GM19467 (cell line): ENCODE measurements at regions not wholly inside any gene's neighbourhood (a gene's known extent, or its start where the extent isn't known, plus 50 kb on each side); places are given as distances from the start of the nearest gene placed in this dataset.

ENCODE experiments used
- ATAC-seq: cut with Tn5 transposase; IDR thresholded peaks from one replicate; pipeline ENCODE4 v1.9.1; 2021; ENCODE audit warnings: mild to moderate bottlenecking, moderate library complexity; ENCODE audit not compliant: unreplicated experiment

DNA sequence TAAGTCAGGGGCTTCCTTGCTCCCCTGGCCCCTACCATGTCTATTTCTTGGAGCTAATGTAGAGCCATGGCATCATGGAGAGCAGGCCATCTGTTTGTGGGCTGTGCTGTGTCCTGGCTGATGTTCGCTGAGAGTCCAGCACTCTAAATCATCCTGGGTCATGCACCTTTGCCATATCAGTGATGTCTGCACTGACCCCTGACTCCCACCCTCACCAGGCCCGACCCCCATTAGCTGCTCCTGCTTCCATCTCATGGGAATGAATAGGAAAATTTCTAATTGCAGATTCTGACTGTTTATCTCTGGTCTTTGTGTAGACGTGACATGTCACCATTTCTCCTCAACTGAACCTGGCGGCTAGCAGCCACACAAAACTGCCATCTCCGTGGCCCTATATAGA lies 236.9 kb downstream of the NSG2 start:
- no peak for ATAC-seq

DNA sequence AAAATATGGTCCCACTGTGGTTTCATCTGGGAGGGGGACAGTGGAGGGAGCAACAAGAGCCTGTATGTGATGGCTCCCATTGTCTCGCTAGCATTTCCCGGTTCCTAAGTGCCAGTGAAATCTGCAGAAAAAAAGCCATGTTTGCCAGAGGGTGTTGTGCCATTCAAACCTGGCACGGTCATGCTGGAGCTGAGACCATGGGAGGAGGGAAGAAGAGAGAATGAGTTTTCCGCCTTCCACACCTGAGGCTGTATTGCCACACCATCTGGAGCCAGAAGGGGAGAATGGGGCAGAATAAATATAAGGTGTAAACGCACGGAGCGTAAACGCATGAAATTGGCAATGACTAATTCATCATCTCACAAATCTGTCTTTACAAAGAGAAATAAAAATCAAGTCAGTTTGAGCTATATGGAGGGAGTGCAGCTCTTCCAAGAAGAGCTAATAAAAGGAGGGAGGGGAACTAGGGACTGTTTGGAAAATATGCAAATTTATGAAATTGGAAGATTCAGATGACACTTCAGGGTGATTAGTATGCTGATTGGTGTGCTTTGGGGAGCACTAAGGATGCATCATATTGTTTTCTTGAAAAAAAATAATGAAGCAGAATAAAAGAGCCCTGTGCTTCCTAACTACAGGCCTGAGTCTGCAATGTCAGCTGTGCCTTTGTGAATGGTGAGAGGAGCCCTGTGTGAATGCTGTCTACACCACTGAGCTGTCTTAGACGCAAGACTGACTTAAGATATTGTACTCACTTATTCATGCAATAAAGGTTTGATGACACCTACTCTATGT lies 237.9 kb downstream of the NSG2 start:
- ATAC-seq: no peak

DNA sequence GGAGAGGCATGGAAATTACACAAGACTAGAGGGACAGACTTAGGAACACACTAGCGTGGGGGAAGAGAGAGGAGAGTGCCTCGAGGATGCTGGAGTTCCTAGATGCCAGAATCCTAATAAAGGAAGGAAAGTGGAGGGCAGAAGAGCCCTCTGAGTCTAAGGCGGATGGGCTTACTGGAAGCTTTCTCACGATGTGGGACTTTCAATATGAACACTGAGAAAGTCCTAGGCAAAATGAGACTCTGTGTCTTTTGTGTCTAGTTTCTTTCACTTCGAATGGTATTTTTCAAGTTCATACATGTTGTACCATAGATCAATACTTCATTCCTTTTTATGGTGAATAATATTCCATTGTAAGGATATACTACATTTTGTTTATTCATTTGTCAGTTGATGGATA lies 239.4 kb downstream of the NSG2 start:
- ATAC-seq: no peak

DNA sequence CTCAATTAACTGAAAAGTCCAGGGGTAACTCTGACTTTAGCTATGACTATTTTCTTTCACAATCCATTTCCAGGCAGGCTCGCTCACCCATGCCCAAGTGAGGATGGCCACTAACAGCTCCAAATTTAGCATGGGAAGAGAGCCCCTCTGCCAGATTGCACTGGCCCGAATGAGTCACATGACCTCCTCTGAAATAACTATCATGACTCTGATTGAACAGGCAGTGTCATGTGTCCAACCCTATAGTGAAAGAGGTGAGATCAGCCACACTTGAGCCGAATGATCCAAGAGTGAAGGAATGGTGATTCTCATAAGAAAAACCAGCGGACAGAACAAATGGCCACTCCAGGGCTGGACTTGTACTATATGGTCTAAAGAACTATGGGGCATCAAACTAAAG lies 242.3 kb downstream of the NSG2 start:
- ATAC-seq: no peak

DNA sequence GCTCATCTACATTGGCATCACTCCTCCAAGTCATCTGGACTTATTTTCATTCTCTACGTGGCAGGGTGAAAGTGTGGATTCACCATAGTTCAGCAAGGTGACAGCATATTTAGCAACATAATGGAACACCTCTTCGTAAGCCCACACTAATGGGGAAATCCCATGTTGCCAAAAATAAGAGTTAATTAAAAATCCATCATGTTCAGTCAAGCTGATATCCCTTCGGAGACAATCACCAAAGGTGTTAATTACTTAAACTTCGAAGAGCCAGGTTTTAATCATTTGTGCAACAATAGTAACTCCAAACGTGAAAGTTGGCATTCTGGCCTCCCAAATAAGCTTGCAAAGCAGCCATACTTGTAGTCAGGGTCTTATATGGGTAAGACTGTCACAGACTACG lies 242.9 kb downstream of the NSG2 start:
- no peak for ATAC-seq

DNA sequence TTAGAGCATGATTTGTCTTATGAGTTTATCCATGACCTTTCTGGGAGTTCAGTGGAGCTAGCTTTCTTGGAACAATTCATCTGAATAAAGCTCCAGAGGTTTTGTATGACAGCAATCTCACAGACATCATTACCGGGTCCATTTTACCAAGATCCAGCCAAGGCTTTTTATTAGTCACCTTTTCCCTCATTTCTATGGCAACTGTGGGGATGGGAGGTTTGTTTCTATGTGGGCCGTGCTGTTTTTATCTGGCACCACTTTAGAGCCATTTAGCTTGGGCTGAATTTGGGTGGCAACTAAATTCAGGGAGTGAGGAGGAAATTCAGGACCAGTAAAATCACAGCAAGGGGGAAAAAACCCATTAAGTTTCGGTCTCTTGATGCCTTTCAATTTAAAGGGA lies 245.7 kb downstream of the NSG2 start:
- no peak for ATAC-seq

DNA sequence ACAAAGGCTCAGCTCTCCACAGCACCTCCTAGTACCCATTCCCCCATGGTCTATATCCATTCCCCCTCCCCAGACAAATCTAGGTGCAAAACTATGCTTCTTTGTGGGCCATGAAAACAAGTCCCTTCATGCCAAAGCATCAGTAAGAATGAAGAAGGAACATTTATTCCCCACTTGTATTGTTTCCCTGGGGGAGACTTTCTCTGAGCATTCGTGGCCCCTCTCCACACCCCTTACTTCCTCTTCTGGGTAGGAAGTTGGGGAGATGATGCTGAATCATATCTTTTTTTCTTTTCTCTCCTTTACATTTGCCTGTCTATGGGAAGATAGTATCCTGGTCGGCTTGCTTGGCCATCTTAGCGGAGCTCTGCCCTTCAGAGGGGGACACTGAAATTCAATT lies 246.8 kb downstream of the NSG2 start:
- no peak for ATAC-seq

DNA sequence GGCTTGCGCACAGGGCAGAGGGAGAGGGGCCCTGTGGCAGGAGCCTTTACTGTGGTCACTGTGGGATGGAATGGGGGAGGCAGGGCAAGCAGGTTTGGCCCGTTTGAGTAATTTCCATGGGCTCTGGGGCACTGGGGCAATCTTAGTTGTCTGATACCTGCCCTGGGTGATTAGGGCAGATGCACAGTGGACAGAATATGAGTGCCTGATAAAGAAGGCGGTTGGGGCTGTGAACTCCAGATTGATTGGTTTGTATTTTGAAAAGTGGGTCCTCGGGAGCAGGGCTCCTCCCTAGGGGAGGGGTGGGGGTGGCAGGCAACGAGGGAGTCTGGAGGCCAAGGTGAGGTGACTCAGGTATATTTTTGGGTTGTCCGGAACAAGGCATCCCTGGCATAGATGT lies 247.5 kb downstream of the NSG2 start:
- ATAC-seq: no peak

DNA sequence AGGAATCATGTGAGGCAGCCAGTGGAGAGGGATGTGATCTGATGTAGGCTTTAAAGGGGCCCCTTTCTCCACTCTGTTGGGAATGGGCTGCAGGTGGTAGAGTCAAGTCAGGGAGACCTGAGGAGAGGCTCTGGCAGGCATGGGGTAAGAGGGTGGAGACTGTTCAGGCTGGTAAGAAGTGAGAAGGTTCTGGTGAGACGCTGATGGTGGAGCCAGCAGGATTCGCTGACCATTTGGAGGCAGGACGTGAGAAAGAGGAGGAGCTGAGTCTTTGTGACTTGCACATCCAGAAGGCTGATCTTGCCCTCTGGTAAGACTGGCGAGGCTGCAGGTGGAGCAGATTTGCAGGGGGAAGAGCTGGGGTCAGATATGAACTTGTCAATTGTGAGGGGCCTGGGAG lies 248.0 kb downstream of the NSG2 start:
- ATAC-seq: no peak

DNA sequence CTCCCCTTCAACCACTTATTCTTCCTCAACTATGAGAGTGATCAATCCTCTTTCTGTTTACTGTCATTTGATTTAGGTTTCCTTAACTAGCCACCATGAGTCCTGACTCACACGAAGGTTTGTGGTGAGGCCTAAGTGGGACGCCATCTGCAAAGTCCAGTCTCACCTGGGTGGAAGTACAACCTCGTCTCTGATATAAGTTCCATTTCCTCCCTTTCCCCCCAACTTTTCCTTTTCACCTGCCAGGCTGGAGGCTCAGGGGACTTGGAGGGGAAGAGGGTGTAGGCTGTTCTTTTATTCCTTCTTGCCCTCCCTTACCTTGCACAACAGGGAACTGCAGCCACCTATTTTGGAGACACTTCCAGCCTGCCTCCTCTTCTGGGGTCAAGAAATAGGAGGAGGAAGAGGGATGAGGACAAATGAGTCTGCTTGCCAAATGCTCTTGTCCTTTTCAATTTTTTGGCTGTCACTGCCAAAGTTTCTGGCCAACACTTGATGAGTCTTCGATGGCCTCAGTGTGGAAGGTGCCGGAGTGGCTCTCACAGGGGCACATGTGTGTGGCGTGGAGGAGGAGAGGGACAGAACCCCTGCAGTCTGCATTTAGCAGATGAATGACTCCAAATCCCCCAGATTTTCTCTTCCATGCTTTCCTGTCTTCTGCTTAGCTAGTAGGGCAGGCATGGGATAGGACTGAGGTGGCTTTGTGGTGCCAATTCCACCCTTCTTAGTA lies 249.6 kb downstream of the NSG2 start:
- no peak for ATAC-seq

DNA sequence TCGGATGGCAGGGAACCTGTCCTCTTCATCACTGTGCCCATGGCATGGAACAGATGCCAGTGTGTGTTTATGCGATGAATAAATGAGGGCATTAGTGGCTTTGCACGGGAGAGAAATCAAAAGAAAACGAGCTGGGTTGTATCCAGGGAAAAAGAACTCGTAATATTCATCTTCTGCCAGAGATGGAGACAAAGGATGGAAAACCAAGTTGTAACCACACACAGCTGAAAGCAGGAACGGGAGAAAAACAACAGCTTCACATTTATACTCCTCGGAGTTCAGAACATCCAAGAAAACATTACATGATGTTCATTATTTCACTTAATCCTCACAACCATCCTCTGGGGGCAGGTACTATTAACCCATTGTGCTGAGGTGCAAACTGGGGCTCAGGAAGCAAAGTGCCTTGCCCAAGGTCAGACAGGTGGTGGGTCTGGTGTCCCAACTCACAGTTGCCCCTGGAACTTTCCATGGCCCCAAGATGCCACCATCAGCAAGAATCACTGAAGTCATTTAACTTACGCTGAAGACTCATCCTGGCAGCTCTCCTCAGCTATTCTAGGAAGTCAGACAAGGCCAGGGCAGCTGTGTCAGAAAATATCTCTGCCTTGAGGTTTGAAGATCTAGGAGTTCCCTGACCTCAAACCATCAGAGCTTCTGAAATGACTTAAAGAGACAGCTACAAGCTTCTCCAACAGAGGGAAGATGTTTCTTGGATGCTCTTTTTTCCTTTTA lies 250.4 kb downstream of the NSG2 start:
- no peak for ATAC-seq

DNA sequence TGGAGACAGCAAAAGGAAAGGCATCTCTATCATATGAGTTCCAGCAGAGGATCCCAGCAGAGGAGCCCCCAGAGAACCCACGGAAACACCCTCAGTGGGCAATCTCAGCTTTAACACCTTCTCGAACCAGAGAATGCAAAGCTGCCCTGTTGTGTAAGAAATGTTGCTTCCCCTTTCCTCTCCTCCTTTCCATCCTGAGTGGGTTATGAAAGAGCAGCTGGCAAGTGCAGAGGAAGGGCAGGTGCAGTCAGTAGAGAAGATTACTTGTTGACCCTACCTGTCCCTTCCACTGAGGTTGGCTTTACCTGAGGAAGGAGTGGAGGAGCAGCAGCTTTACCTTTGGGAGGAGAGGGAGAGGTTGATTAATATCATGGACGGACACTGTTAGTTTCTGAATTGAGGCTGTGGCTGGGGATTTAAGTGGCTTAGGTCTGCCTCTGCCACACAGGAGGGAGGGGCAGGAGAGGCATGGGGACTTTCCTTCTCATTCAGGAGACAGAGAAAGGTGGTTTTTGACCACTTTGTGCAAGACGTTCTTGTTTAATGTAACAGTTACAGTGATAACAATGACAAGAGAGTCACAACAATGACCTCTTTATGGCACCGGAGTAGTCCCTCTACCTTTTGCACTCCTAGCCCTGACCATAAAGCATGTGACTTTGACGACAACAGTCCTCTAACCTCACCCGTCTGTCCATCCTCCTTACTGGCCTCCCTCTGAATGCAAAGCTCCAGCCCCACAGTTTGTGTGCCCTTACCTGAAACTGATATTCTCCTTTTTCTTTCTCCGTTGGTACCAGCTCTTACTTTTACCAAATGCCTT lies 254.8 kb downstream of the NSG2 start:
- no peak for ATAC-seq

DNA sequence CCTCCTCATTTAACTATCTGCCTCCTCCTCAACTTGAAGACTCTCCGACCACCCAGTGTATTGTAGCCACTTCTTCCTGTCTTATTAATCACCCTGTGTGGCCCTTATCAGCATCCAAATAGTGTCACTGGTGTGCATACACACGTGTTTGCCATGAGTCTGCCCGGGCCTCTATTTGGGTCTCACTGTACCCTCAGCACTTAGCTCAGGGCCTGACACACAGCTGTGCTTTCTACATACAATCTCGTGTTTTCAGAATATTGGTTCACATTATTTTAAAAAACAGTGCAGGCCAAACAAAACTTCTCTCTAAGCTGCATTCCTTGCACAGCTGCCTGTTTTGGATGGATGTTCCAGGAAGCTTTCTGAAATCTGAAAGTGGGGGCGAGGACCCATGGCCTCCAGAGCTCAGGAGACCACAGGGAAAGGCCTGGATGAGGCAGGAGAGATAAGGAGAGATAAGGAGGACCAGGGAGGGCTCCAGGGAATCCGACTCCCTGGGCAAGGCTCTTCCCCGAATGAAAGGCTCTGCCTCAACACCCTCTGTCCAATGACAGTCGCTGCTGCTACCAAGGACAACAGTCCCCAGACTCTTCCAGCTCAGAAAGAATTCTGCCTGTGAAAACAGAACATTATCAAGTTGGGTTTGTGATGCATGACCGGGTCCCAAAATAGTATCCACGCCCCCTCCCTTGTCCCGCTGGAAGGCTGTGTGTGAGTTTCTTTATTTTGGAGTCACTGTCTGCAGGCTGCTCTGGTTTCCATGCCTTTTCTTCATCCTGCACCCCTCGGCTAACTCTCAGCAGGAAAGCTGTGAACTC lies 255.6 kb downstream of the NSG2 start:
- ATAC-seq: no peak

DNA sequence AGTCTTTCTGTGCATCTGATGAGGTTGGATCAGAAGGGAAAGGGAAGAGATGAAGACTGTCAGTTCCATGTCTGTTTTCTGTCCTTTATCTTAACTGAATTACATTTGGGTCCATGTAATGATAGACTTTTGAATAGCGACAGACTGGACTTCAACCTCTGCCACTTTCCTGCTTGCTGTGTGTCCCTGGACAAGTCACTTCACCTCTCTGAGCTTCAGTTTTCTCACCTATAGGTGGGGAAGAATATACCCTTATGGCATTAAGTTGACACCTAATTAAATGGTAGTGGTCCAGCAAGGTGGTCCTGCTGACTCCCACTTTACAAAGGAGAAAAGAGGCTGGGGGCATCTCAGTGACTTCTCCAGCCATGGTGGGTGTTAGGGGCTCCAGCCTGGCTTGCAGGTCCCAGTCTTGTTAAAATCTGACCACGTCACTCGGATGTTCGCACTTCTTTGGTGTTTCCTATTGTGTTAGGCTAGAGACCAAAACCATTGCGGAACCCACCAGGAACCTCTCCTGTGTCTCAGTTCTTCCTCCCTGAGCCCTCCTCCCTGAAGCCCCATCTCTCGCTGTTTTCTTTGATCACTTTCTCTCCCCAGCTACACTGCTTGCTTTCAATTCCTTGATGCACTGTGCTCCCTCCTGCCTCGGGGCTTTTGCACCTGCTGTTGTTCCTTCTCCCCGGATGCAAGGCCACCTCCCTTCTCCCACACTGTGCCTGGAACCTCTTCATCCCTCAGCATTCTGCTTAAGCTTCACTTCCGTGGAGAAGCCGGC lies 256.5 kb downstream of the NSG2 start:
- no peak for ATAC-seq

DNA sequence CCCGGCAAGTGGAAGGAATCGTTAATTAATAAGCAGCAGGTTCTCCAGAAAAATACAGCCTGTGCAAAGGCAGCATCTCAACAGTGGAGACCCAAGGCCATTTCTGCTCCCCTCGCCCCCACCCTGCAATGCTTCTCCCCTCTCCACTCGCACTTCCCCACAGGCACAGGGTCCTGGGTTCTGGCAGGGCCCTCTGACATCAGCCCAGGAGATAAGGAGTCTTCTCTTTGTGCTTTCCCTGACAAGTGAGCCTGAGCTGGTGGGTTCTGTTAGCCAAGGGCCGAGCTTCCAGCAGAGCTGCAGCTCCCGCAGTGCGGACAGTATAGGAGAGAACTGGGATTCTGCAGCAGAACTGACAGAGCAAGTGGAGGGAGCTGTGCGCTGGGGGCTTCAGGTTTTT lies 257.5 kb downstream of the NSG2 start:
- ATAC-seq: no peak

DNA sequence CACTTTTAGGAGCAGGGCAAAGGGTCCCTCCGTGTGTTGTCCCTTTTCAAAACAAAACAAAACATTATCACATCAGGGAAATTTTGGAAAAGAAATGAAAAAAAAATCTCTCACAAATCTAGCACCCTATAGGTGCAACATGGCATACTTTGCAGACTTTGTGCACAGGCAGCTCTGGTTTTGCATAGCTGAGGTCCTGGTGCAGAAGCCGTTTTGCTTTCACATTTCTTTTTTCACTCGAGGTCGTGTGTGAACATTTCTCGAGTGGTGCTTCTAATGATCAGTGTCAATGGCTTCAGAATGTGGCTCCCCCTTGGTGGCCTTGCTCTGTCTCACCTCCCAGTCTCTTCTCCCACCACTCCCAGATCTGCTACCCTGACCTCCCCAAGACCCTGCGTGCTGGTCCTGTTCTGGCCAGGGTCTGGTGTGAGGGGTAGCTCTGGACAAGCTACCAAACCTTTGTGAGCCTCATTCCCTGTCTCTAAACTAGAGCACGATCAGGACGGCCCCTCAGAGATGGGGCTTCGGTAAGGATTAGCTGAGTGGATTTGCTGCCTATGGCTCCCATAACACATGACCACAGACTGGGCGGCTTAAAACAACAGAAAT lies 258.0 kb downstream of the NSG2 start:
- no peak for ATAC-seq

DNA sequence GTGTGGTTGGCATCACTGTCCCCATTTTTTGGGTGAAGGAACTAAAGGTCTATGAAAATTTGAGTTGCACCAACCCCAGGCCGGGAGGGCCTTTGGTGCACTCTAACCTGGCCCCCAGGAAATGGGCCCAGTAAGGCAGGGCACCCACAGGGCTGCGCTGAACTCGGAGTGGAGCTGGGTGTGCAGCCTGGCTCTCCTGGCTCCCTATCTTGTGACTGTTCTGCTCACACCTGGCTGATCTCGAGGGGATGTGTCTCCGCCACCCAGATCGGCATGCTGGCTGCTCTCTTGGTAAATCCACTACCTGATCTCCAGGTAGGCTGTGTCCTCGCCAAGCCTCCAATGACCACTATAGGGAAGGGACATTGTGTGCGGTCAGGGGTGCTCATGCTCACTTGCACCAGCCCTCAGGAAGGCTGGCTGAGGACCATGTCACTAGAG lies 259.8 kb downstream of the NSG2 start:
- no peak for ATAC-seq

DNA sequence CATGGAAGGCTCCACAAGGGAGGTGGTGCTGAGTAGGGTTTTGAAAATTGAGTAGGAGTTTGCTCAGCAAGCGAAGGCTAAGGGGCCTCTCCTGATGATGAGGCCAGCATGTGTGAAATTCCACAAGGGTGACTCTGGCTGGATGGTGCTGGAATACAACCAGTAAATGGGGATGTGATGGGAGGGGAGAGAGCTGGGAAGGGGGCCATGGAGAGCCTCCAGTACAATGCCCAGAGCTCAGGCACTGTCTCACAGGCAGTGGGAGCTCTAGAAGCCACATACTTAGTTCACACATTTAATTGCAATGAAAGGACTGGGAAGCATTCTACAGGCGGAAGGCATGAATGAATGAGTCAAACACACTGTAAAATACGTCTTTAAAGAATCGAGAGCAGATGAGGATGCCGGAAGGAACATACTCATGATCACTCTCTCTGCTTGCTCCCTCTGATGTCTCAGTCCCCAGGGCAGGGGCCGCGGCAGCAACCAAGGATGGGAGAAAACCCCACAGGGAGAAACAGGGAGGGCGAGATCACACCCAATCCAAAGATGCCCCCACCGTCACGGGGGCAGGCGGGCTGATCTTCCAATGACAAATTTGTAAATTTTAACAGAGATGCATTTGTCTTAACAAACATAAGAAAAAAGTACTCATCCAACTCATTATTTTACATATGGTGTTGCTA lies 261.0 kb downstream of the NSG2 start:
- no peak for ATAC-seq
